ENCODE measurements at regions not wholly inside any gene's neighbourhood (a gene's known extent, or its start where the extent isn't known, plus 50 kb on each side); places are given as distances from the start of the nearest gene placed in this dataset.

DNA sequence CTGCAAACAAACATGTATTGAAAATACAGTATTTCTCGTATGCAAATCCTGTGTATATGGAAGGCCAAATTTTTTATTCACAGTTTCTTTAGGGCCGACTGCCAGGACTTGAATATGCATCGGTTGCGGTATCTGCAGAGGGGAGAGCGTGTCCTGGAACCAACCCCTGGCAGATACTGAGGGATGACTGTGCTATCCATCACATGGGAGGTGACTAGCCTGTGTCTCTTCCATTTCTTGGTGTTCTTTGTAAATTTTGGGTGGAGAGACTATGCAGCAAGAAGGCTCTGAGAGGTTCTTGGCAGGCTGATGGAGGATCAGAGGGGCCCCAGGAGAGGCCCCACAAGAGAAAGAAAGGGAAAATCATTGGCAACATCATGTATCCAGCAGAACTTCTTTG lies 384.3 kb downstream of the YTHDC2 start:
- Histone ChIP-seq H3K27me3 (no peaks in the 10 kb centered on the region), H3K4me1 (ENCODE audit: low read depth) (peaks cover 22% of the 10 kb centered on the region), H3K4me3 (no peak overlapping the region), H3K36me3 (no peaks in the 10 kb centered on the region), H3K9me3 (ENCODE audit: low read depth) (no peaks in the 10 kb centered on the region), H3K27ac (no peak overlapping the region)
- TF ChIP-seq, protein P1, sequence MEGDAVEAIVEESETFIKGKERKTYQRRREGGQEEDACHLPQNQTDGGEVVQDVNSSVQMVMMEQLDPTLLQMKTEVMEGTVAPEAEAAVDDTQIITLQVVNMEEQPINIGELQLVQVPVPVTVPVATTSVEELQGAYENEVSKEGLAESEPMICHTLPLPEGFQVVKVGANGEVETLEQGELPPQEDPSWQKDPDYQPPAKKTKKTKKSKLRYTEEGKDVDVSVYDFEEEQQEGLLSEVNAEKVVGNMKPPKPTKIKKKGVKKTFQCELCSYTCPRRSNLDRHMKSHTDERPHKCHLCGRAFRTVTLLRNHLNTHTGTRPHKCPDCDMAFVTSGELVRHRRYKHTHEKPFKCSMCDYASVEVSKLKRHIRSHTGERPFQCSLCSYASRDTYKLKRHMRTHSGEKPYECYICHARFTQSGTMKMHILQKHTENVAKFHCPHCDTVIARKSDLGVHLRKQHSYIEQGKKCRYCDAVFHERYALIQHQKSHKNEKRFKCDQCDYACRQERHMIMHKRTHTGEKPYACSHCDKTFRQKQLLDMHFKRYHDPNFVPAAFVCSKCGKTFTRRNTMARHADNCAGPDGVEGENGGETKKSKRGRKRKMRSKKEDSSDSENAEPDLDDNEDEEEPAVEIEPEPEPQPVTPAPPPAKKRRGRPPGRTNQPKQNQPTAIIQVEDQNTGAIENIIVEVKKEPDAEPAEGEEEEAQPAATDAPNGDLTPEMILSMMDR (IDR thresholded peaks at IDR 0.05; ENCODE audit: low read depth, low read length), result no peak
- DNase-seq (ENCODE audit: low read depth in 1 of 2, low spot score in 1 of 2), result no peak

DNA sequence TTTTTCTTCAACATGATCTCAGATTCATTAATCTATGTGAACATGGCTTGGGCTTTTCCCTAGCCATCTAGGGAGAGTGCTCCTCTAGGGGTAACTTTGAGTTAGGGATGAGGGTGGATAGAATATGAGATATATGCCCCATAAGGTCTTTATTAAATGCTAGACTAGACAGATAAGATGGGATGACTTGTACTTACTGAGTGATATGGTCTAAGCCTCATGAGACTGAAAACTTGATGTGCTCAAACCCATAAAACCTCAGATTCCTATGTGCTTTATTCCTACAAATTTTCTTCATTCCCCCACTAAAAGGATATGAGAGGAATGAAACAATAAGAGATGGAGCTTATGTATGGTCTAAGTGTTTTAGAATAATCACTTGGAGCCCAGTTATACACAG lies 386.6 kb downstream of the YTHDC2 start:
- no peaks in the 10 kb centered on the region for H3K27me3 ChIP-seq
- peaks cover 30% of the 10 kb centered on the region for H3K4me1 ChIP-seq (ENCODE audit: low read depth)
- H3K36me3 ChIP-seq, result no peaks in the 10 kb centered on the region
- H3K27ac ChIP-seq, result no peak overlapping the region
- no peaks in the 10 kb centered on the region for H3K9me3 ChIP-seq (ENCODE audit: low read depth)
- DNase-seq (ENCODE audit: low read depth in 1 of 2, low spot score in 1 of 2), result no peak
- H3K4me3 ChIP-seq, result no peak overlapping the region
- TF ChIP-seq, protein P1 (IDR thresholded peaks at IDR 0.05; ENCODE audit: low read depth, low read length), result no peak

DNA sequence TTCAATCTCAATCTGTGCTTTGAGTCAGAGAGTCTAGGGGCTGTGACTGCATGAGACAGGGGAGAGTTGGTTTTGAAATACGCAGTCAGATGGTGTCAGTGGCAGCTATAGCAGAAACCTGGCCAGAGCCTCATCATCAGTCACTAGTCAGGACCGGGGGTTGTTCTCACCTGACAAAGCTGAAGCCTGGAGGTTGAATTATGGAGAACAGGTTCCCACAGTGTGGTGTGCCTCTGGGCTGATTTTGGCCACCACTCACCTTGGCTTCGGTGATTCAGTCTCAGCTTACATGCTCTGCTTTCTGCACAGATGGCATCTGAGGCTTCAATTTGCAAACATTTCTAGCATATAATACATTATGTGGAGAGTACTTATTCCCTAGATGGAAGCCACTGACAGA lies 387.3 kb downstream of the YTHDC2 start:
- Histone ChIP-seq H3K27me3 (no peaks in the 10 kb centered on the region), H3K9me3 (ENCODE audit: low read depth) (no peaks in the 10 kb centered on the region), H3K27ac (no peak overlapping the region), H3K4me3 (no peak overlapping the region), H3K36me3 (no peaks in the 10 kb centered on the region), H3K4me1 (ENCODE audit: low read depth) (peaks cover 24% of the 10 kb centered on the region)
- TF ChIP-seq, protein P1 (IDR thresholded peaks at IDR 0.05; ENCODE audit: low read depth, low read length), result no peak
- no peak for DNase-seq (ENCODE audit: low read depth in 1 of 2, low spot score in 1 of 2)

DNA sequence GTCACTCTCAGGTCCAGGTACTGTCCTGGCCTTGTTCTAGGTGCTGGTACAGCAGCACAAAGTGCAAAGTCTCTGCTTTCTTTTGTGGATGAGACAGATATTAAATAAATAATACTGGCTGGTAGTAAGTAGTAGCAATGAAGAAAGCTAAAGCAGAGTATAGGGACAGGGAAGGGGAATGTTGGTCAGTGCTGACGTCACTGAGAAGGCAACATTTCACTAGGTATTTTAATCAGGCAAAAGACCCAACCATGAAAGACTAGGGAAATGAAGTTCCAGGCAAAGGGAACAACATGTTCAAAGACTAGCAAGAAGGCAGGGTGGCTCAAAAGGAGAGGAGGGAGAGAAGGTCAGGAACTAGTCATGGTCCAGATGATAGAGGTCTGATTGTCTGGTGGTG lies 388.2 kb downstream of the YTHDC2 start:
- no peaks in the 10 kb centered on the region for H3K27me3 ChIP-seq
- no peak overlapping the region for H3K27ac ChIP-seq
- no peak for DNase-seq (ENCODE audit: low read depth in 1 of 2, low spot score in 1 of 2)
- no peaks in the 10 kb centered on the region for H3K9me3 ChIP-seq (ENCODE audit: low read depth)
- H3K4me3 ChIP-seq, result no peak overlapping the region
- TF ChIP-seq, protein P1 (IDR thresholded peaks at IDR 0.05; ENCODE audit: low read depth, low read length), result no peak
- peaks cover 17% of the 10 kb centered on the region for H3K4me1 ChIP-seq (ENCODE audit: low read depth)
- no peaks in the 10 kb centered on the region for H3K36me3 ChIP-seq

DNA sequence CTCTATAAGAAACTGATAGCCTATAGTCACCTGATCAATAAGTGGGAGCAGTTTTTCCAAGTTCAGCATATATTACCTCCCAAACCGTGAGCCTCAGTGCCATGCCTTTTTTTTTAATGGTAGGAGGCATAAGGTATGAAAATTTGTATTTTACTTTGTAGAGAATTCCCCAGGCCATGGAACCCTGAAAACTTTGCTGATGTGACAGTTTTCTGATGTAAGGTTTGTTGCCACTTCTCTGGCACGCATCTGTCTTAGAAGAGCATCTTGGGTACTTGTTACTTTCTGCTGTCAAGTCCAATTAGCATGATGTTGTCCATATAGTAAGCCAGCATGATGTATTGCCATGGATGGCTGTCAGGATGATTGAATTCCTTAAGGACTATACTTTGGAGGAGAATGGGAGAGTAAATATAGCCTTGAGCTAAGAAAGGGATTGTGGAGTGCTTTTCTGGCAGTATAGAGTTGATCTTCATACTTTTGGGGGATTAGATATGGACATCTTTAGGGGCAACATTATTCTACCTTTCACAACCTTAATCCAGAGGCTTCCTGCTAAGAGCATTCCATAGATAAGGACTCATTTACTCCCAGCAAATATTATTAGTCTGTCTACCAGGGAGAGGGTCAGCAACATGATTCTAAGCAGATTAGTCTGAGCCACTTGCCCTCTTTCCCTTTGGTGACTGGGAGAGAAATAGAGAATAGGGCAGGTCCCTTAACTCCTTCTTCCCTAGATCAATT lies 389.6 kb downstream of the YTHDC2 start:
- Histone ChIP-seq H3K4me3 (no peak overlapping the region), H3K27ac (no peak overlapping the region), H3K9me3 (ENCODE audit: low read depth) (no peaks in the 10 kb centered on the region), H3K27me3 (no peaks in the 10 kb centered on the region), H3K4me1 (ENCODE audit: low read depth) (peaks cover 13% of the 10 kb centered on the region), H3K36me3 (no peaks in the 10 kb centered on the region)
- TF ChIP-seq, protein P1 (IDR thresholded peaks at IDR 0.05; ENCODE audit: low read depth, low read length), result no peak
- DNase-seq (ENCODE audit: low read depth in 1 of 2, low spot score in 1 of 2), result no peak
